ENCODE measurements at regions not wholly inside any gene's neighbourhood (a gene's known extent, or its start where the extent isn't known, plus 50 kb on each side); places are given as distances from the start of the nearest gene placed in this dataset.
"Not testable (repeated sequence)": the region's sequence is repeated elsewhere in the genome, so short reads cannot be mapped to it uniquely, and the experiment has no call there.

- DNase-seq (ENCODE audit: low read depth, low spot score): no peak
Measured at GRCh38 chr13:80903911-80904310, 563.0 kb upstream of the SPRY2 start.

- no peak for DNase-seq (ENCODE audit: low read depth, low spot score)
Measured at GRCh38 chr13:80901530-80901929, 560.6 kb upstream of the SPRY2 start.

GRCh38 chr13:80901111-80901510 is 560.2 kb upstream of the SPRY2 start:
- no peak for DNase-seq (ENCODE audit: low read depth, low spot score)

GRCh38 chr13:80900561-80900960 is 559.6 kb upstream of the SPRY2 start:
- no peak for DNase-seq (ENCODE audit: low read depth, low spot score)

GRCh38 chr13:80897641-80898040 is 556.7 kb upstream of the SPRY2 start:
- not testable (repeated sequence) for DNase-seq (ENCODE audit: low read depth, low spot score)

- DNase-seq (ENCODE audit: low read depth, low spot score): no peak
Measured at GRCh38 chr13:80894917-80895316, 554.0 kb upstream of the SPRY2 start.

- DNase-seq (ENCODE audit: low read depth, low spot score): no peak
Measured at GRCh38 chr13:80889829-80890228, 548.9 kb upstream of the SPRY2 start.

- no peak for DNase-seq (ENCODE audit: low read depth, low spot score)
Measured at GRCh38 chr13:80888390-80888789, 547.5 kb upstream of the SPRY2 start.

- DNase-seq (ENCODE audit: low read depth, low spot score): no peak
Measured at GRCh38 chr13:80884056-80884785, 543.3 kb upstream of the SPRY2 start.

GRCh38 chr13:80883545-80883944 is 542.6 kb upstream of the SPRY2 start:
- no peak for DNase-seq (ENCODE audit: low read depth, low spot score)

GRCh38 chr13:80881942-80882445 is 541.1 kb upstream of the SPRY2 start:
- no peak for DNase-seq (ENCODE audit: low read depth, low spot score)

GRCh38 chr13:80881495-80881894 is 540.6 kb upstream of the SPRY2 start:
- DNase-seq (ENCODE audit: low read depth, low spot score): no peak

GRCh38 chr13:80881034-80881433 is 540.1 kb upstream of the SPRY2 start:
- no peak for DNase-seq (ENCODE audit: low read depth, low spot score)

GRCh38 chr13:80877944-80878241 is 537.0 kb upstream of the SPRY2 start:
- no peak for DNase-seq (ENCODE audit: low read depth, low spot score)

GRCh38 chr13:80877209-80877943 is 536.5 kb upstream of the SPRY2 start:
- DNase-seq (ENCODE audit: low read depth, low spot score): no peak

GRCh38 chr13:80873589-80873988 is 532.7 kb upstream of the SPRY2 start:
- no peak for DNase-seq (ENCODE audit: low read depth, low spot score)

- DNase-seq (ENCODE audit: low read depth, low spot score): not testable (repeated sequence)
Measured at GRCh38 chr13:80871971-80872370, 531.0 kb upstream of the SPRY2 start.

- peak; percentile 71 for DNase-seq (ENCODE audit: low read depth, low spot score)
Measured at GRCh38 chr13:80871481-80871880, 530.6 kb upstream of the SPRY2 start.

GRCh38 chr13:80870186-80870585 is 529.3 kb upstream of the SPRY2 start:
- no peak for DNase-seq (ENCODE audit: low read depth, low spot score)

GRCh38 chr13:80866921-80867320 is 526.0 kb upstream of the SPRY2 start:
- no peak for DNase-seq (ENCODE audit: low read depth, low spot score)

- no peak for DNase-seq (ENCODE audit: low read depth, low spot score)
Measured at GRCh38 chr13:80865329-80865728, 524.4 kb upstream of the SPRY2 start.

GRCh38 chr13:80862456-80862855 is 521.5 kb upstream of the SPRY2 start:
- DNase-seq (ENCODE audit: low read depth, low spot score): no peak

GRCh38 chr13:80860845-80861244 is 519.9 kb upstream of the SPRY2 start:
- DNase-seq (ENCODE audit: low read depth, low spot score): no peak
